ENCODE measurements at regions not wholly inside any gene's neighbourhood (a gene's known extent, or its start where the extent isn't known, plus 50 kb on each side); places are given as distances from the start of the nearest gene placed in this dataset.

DNA sequence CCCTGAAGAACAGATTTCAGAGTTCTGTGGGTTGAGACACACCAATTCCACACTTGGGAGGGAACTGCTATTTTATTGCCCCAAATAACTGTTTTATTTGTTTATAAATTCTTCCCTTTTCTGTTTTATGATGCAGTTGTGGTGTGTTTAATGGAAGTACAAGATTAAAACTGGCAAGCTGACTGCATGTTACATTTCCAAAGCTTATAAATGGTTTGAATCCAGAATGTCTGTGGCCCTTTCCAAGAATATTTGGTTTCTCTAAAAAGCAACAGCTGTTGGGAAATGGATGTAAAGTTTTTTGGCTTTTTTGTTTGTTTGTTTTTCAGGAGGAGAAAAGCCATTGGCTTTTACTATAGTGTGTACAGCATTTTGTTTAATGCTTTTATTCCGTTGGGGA, 234.5 kb downstream of the MTX2 start:
- Mint-ChIP-seq H3K9me3 (ENCODE audit: unreplicated experiment) (no peaks in the 10 kb centered on the region), H3K4me1 (ENCODE audit: low read depth, unreplicated experiment) (no peaks in the 10 kb centered on the region), H3K36me3 (ENCODE audit: unreplicated experiment) (no peaks in the 10 kb centered on the region), H3K27me3 (ENCODE audit: unreplicated experiment) (no peaks in the 10 kb centered on the region), H3K4me3 (ENCODE audit: unreplicated experiment) (no peak overlapping the region), H3K27ac (ENCODE audit: unreplicated experiment) (no peak overlapping the region)
- no peak for DNase-seq
- TF ChIP-seq, protein P1, sequence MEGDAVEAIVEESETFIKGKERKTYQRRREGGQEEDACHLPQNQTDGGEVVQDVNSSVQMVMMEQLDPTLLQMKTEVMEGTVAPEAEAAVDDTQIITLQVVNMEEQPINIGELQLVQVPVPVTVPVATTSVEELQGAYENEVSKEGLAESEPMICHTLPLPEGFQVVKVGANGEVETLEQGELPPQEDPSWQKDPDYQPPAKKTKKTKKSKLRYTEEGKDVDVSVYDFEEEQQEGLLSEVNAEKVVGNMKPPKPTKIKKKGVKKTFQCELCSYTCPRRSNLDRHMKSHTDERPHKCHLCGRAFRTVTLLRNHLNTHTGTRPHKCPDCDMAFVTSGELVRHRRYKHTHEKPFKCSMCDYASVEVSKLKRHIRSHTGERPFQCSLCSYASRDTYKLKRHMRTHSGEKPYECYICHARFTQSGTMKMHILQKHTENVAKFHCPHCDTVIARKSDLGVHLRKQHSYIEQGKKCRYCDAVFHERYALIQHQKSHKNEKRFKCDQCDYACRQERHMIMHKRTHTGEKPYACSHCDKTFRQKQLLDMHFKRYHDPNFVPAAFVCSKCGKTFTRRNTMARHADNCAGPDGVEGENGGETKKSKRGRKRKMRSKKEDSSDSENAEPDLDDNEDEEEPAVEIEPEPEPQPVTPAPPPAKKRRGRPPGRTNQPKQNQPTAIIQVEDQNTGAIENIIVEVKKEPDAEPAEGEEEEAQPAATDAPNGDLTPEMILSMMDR (IDR thresholded peaks at IDR 0.05; ENCODE audit: partially characterized antibody, unreplicated experiment), result no peak

DNA sequence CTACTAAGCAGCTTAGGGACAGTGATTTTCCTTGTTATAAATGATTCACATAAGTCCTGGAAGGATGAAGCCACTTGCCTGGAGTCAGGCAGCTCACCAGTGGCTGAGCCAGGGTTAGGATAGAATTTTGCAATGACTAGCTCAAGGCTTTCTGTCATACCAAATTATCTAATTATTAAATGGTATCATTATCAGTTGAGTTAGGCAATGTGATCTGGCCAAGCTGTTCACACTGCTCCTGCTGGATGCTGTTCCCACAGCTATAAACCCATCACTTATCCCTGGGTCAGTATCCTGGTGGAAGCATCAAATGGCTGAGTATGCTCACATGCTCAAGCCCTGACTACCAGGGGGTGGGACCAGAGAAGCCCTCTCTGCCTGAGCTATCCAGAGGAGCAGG, 235.2 kb downstream of the MTX2 start:
- Mint-ChIP-seq H3K9me3 (ENCODE audit: unreplicated experiment) (no peaks in the 10 kb centered on the region), H3K27ac (ENCODE audit: unreplicated experiment) (no peak overlapping the region), H3K4me1 (ENCODE audit: low read depth, unreplicated experiment) (no peaks in the 10 kb centered on the region), H3K4me3 (ENCODE audit: unreplicated experiment) (no peak overlapping the region), H3K36me3 (ENCODE audit: unreplicated experiment) (no peaks in the 10 kb centered on the region), H3K27me3 (ENCODE audit: unreplicated experiment) (no peaks in the 10 kb centered on the region)
- DNase-seq, result no peak
- TF ChIP-seq, protein P1 (IDR thresholded peaks at IDR 0.05; ENCODE audit: partially characterized antibody, unreplicated experiment), result no peak

DNA sequence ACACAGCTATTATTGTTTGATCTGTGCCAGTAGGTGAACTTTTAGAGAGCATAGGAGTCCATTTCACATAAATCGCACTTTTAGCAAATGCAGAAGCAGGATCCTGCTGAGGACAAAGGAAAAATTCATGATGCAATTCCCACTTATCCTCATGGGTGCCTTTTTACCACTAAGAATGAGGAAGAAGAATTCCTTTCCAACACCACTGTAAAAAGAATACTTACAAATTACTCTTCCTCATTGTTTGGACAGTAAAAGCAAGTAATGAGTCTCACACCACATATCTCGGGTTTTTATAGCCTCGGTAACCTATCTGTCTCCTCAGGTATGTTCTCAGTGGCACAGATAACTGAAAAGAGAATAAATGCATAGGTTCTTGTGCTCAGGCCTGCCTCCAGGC, 238.5 kb downstream of the MTX2 start:
- no peak for DNase-seq
- H3K27me3 Mint-ChIP-seq (ENCODE audit: unreplicated experiment), result no peaks in the 10 kb centered on the region
- no peaks in the 10 kb centered on the region for H3K9me3 Mint-ChIP-seq (ENCODE audit: unreplicated experiment)
- no peaks in the 10 kb centered on the region for H3K4me1 Mint-ChIP-seq (ENCODE audit: low read depth, unreplicated experiment)
- TF ChIP-seq, protein P1 (IDR thresholded peaks at IDR 0.05; ENCODE audit: partially characterized antibody, unreplicated experiment), result no peak
- H3K27ac Mint-ChIP-seq (ENCODE audit: unreplicated experiment), result no peak overlapping the region
- H3K36me3 Mint-ChIP-seq (ENCODE audit: unreplicated experiment), result no peaks in the 10 kb centered on the region
- H3K4me3 Mint-ChIP-seq (ENCODE audit: unreplicated experiment), result no peak overlapping the region

DNA sequence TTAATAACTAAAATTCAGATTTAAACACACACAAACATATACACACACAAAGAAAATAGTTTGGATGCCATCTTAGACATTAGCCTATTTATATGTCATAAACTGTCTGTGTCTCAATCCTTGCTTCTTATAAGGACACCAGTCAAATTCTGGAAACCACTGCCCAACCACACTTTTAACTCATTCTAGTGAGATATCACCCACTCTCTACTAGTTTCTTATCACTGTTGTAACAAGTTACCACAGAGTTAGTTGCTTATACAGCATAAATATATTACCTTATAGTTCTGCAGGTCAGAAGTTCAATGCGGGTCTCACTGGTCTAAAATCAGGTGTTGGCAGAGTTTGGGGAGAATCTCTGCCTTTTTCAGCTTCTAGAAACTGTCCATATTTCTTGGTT, 239.1 kb downstream of the MTX2 start:
- Mint-ChIP-seq H3K27me3 (ENCODE audit: unreplicated experiment) (no peaks in the 10 kb centered on the region), H3K36me3 (ENCODE audit: unreplicated experiment) (no peaks in the 10 kb centered on the region), H3K4me3 (ENCODE audit: unreplicated experiment) (no peak overlapping the region), H3K4me1 (ENCODE audit: low read depth, unreplicated experiment) (no peaks in the 10 kb centered on the region), H3K27ac (ENCODE audit: unreplicated experiment) (no peak overlapping the region), H3K9me3 (ENCODE audit: unreplicated experiment) (no peaks in the 10 kb centered on the region)
- TF ChIP-seq, protein P1 (IDR thresholded peaks at IDR 0.05; ENCODE audit: partially characterized antibody, unreplicated experiment), result no peak
- no peak for DNase-seq

DNA sequence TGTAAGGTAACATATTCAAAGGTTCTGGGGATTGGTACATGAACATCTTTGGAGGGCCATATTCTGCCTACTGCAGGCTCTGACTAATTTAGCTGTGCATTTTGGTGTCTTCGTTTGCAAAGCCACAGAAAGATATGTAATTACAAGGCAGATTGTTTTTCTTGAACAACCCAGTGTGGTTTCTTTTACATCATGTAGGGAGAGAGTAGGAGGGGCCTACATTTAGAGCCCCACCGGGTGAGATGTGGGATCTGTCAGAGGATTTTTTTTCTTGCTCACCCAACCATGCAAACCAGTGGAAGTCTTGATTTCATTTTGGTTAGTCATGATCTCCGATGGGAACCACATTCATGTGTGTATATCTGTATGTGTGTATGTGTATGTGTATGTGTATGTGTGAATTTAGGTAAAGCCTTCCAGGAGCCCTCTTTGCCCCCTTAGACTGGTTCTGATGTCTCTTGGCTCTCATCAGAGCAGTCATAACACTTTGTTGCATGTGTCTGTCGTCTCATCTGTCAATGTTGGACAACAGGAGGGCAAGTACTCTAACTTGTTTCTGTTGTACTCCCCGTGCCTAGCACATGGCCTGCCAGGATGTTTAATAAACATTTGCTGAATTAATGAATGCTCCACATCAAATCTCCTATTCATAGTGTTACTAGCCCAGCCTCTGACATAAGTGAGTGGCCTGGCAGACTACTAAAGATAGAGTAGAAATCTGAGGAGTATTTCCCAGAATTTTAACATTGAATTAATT, 239.9 kb downstream of the MTX2 start:
- H3K9me3 Mint-ChIP-seq (ENCODE audit: unreplicated experiment), result no peaks in the 10 kb centered on the region
- no peak for DNase-seq
- H3K27me3 Mint-ChIP-seq (ENCODE audit: unreplicated experiment), result no peaks in the 10 kb centered on the region
- TF ChIP-seq, protein P1 (IDR thresholded peaks at IDR 0.05; ENCODE audit: partially characterized antibody, unreplicated experiment), result no peak
- H3K4me1 Mint-ChIP-seq (ENCODE audit: low read depth, unreplicated experiment), result no peaks in the 10 kb centered on the region
- H3K4me3 Mint-ChIP-seq (ENCODE audit: unreplicated experiment), result no peak overlapping the region
- no peaks in the 10 kb centered on the region for H3K36me3 Mint-ChIP-seq (ENCODE audit: unreplicated experiment)
- H3K27ac Mint-ChIP-seq (ENCODE audit: unreplicated experiment), result no peak overlapping the region
